ENCODE measurements at regions not wholly inside any gene's neighbourhood (a gene's known extent, or its start where the extent isn't known, plus 50 kb on each side); places are given as distances from the start of the nearest gene placed in this dataset.

DNA sequence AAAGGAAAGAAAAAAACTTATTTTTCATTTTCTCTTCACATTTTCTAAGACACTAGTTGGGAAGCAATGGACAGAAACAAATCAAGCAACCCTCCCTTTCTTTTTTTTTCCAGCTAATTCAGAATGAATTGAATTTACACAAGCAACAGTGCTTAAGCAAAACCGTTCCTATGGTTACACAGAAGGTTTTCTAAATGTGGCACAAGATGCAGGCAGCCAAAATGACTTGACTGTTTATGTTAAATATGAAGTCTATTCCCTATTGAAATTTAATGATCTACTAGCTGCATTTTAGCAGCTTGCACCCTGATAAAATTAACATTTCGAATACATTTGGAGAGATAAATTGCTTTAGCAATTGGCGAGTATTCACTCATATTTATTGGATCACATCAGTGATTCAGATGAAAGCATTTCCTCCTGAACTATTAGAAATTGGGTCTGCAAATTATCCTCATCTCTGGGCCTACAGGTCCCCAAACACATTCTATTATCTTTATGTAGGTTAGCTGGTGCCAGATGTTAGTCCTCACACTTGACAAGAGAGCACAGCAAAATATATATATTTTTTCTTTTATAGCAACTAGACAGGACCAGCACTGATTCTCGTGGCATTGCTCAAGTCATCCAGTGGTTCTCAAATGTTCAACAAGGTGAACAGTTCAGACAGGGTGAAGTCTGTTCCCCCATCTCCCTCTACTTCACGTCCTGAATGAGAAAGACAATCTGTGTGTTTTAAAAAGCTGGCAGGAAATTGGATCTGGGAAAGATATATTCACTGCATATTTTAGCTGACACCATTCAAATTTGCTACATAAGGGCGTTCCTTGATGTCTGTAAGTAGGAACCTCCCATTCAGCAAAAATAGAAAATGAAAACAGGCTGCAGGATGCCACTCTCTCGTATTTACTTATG, 463.6 kb upstream of the KCNMB2 start:
- ATAC-seq (replicated peaks): no peak
- Mint-ChIP-seq H3K4me3 (no peak overlapping the region), H3K36me3 (ENCODE audit: low read depth) (no peaks in the 10 kb centered on the region), H3K27me3 (no peaks in the 10 kb centered on the region), H3K4me1 (no peaks in the 10 kb centered on the region), H3K9me3 (no peaks in the 10 kb centered on the region), H3K27ac (no peak overlapping the region)

DNA sequence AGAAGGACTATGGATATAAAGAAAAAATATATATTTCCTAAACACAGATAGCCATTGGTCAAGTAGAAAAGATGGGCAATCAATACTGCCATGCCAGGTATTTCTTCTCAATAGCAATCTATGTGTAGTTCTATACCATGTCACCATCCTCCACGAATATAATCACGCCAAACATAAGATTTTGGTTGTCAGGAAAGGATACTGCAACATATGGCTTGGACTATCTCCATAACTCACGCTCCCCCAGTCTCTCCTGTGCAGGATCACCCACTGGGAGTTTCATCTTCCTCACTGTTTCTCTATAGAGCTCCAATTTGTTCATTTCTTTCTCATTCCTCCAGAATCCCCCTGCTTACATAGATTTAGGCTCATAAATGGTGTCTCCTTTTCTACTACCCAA, 462.9 kb upstream of the KCNMB2 start:
- Mint-ChIP-seq H3K27me3 (no peaks in the 10 kb centered on the region), H3K27ac (no peak overlapping the region), H3K36me3 (ENCODE audit: low read depth) (no peaks in the 10 kb centered on the region), H3K4me1 (no peaks in the 10 kb centered on the region), H3K4me3 (no peak overlapping the region), H3K9me3 (no peaks in the 10 kb centered on the region)
- ATAC-seq (replicated peaks): no peak

DNA sequence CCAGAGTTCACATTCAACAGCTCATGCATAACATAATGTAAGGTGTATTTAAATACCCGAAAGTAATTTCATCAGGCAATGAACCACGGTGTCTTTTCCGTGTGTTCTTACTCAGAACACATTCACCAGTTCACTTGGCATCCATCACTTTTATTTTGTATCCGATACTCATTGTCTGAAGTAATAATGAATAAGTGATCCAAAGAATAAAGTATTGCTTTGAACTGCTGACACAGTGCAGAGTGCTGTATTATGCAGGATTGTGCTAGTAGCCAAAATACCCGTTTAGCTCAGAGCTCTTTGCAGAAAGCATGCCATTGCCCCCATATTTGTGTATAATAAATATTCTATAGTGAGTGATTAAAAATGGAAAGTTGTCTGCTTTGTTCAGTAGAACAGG, 460.9 kb upstream of the KCNMB2 start:
- H3K36me3 Mint-ChIP-seq (ENCODE audit: low read depth): no peaks in the 10 kb centered on the region
- H3K4me3 Mint-ChIP-seq: no peak overlapping the region
- no peaks in the 10 kb centered on the region for H3K27me3 Mint-ChIP-seq
- ATAC-seq (replicated peaks): no peak
- peaks cover 5% of the 10 kb centered on the region for H3K4me1 Mint-ChIP-seq
- no peak overlapping the region for H3K27ac Mint-ChIP-seq
- no peaks in the 10 kb centered on the region for H3K9me3 Mint-ChIP-seq

DNA sequence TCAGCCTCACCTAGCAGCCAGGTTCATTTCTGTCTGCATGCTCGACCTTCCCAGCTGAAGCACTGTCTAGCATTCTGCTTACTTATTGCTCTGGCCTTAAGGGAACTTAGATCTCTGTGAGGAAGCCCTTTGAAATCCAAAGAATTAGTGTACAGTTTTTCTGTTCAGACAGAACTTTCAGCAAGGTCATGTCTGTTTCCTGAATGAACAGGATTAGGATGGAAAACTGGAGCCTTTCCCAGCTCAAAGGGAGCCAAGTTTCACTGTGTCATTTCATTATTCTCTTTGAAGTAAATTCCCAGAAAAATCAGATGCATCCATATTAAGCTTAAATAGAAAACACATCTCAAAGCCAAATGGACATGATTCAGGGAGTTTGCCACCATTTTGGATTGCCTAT, 457.3 kb upstream of the KCNMB2 start:
- Mint-ChIP-seq H3K4me3 (no peak overlapping the region), H3K36me3 (ENCODE audit: low read depth) (no peaks in the 10 kb centered on the region), H3K9me3 (no peaks in the 10 kb centered on the region), H3K27ac (no peak overlapping the region), H3K27me3 (no peaks in the 10 kb centered on the region), H3K4me1 (peaks cover 6% of the 10 kb centered on the region)
- ATAC-seq (replicated peaks): no peak

DNA sequence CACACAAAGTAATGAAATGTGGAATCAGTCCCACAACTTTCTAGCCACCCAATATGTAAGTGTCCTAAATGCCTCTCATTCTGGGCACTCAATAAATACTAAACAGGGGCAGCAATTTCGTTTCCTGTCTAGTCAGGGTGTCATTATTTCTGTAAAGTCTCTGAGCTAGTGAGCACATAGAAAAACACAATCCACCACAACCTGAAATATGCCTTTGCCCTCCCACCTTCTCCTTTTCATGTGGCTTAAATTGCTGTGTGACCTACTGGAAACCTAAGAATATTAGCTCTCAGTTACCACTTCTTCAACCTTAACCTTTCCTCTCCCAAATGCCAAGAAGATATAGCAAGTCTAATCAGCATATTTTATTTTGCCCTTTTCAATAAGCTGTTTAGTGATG, 456.3 kb upstream of the KCNMB2 start:
- ATAC-seq (replicated peaks): no peak
- H3K36me3 Mint-ChIP-seq (ENCODE audit: low read depth): no peaks in the 10 kb centered on the region
- no peaks in the 10 kb centered on the region for H3K27me3 Mint-ChIP-seq
- H3K4me1 Mint-ChIP-seq: peaks cover 13% of the 10 kb centered on the region
- no peak overlapping the region for H3K27ac Mint-ChIP-seq
- H3K9me3 Mint-ChIP-seq: no peaks in the 10 kb centered on the region
- H3K4me3 Mint-ChIP-seq: no peak overlapping the region

DNA sequence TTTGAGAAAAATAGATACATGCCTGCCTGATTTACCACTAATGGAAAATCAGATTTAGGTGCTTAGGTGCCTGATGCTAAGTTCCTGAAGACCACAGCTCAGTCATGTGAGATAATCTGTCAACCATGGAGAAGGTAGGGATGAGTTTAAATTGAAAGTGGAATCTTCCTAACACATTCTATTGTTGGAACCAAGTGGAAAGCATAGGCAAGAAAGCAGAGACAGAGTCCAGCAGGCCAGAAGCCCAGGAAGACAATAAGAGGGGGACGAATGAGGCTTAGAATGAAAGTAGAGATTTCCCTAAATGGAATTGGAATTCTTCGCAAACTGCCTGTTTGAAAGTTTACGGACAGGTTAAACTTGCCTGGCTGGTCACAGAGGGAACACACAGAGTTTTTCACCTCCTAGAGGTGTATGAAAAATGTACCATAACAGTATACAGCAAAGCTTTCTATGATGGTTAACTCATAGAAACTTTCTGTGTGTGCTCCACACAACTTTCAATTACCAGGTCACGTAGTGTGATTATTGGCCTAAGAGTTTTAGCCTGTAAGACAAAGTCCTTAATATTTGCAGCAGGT, 453.8 kb upstream of the KCNMB2 start:
- H3K4me3 Mint-ChIP-seq: no peak overlapping the region
- no peaks in the 10 kb centered on the region for H3K27me3 Mint-ChIP-seq
- no peaks in the 10 kb centered on the region for H3K9me3 Mint-ChIP-seq
- H3K27ac Mint-ChIP-seq: no peak overlapping the region
- no peak for ATAC-seq (replicated peaks)
- peaks cover 14% of the 10 kb centered on the region for H3K4me1 Mint-ChIP-seq
- no peaks in the 10 kb centered on the region for H3K36me3 Mint-ChIP-seq (ENCODE audit: low read depth)

DNA sequence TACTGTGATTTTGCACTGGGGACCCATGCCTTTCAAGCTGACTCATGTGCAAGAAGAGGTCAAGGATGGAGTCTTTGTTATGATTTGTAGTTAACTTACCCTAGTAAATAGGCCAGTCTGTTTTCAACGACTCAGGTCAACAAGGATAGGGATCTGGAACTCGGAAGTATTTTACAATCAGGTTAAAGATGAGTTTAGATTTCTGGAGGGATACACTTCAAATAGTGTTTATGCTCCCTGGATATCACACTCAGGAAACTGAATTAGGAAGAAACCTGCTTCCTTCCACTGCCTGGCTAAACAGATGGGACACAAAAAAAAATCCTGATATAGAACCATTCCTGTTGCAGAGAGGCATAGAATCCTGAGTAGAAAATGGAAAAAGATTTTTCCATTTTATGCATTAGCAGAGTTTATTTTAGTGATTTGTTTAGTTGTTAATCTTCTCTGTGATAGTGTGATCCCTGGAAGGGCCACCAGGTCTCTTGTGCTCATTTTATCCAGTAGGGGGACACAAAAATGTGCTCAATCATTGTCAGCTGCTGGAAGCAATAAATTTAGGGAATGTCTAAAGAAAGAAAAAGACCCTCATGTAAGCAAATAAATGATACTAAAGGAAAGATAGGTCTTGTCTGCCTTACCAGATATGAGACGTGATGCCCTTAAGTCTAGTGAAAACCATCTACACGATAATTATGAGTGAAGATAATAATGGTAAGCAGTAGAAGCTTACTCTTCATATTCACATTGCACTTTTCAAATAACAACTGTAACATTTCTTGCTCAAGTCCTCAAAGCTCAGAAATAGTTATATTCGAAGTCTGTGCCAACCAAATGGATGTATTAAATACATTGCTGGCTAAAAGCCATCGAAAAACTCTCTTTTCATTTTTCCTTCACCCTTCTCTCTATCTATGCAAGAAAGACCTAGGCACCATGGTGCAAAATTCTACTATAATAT, 452.1 kb upstream of the KCNMB2 start:
- H3K27ac Mint-ChIP-seq: peak overlapping the region; percentile 63
- H3K4me3 Mint-ChIP-seq: no peak overlapping the region
- peaks cover 14% of the 10 kb centered on the region for H3K4me1 Mint-ChIP-seq
- H3K36me3 Mint-ChIP-seq (ENCODE audit: low read depth): no peaks in the 10 kb centered on the region
- H3K27me3 Mint-ChIP-seq: no peaks in the 10 kb centered on the region
- ATAC-seq (replicated peaks): no peak
- no peaks in the 10 kb centered on the region for H3K9me3 Mint-ChIP-seq

DNA sequence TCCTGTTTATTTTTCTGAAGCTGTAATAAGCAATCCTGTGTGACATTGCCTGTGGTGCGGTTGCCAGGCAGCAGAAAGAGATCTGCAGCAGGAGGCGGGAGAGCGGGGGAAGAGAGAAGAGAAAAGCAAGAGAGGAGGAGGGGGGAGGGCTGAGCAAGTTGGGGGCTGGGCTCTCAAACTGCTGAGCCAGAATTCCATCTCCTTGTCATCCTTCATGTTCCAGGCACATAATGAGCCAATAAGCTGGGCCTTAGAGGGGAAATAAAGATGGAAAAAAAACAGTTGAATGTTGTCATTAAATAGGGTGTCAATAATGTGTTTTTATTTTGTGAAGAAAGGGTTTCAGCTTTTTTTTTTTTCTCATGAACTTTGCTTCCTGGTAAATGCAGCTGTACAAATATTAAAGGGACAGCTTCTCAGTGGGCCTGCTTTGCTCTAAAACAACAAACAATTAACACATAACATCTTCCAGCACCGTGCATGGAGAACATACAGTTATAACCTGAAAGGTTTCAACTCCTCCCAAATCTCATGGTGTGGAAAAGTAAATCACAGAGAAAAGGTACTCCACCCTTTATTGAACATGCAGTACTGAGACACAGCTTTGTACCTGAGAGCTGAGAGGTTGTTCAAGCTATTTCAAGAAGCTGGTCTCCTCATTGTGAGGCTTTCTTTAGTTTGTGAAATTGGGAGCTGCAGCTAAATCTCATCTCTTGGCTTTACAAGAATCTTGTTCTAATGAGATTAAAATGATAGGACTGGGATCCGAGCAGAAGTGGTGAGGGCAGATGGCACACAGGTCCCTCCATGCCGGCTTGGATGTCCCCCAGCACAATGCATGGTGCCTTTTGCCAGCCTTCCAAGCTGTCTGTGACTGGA, 451.1 kb upstream of the KCNMB2 start:
- Mint-ChIP-seq H3K27ac (peak overlapping the region; percentile 63), H3K9me3 (no peaks in the 10 kb centered on the region), H3K4me1 (peaks cover 11% of the 10 kb centered on the region), H3K36me3 (ENCODE audit: low read depth) (no peaks in the 10 kb centered on the region), H3K4me3 (no peak overlapping the region), H3K27me3 (no peaks in the 10 kb centered on the region)
- peak; percentile 43 for ATAC-seq (replicated peaks)

DNA sequence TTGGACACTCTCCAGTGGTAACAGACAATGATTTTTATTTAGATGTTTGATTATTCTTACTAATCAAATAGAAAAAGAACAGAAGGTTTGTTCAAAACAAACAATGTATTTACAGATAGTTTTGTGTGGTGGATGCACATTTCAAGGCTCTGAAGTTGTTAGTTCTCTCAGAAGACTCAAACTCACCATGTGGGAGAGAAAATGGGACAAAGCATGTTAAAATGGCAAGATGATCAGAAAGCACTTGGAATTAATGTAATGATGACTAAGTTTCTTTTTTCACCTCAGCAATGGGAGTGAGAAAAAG, 450.5 kb upstream of the KCNMB2 start:
- Mint-ChIP-seq H3K36me3 (ENCODE audit: low read depth) (no peaks in the 10 kb centered on the region), H3K4me1 (peaks cover 9% of the 10 kb centered on the region), H3K4me3 (no peak overlapping the region), H3K27ac (no peak overlapping the region), H3K9me3 (no peaks in the 10 kb centered on the region), H3K27me3 (no peaks in the 10 kb centered on the region)
- no peak for ATAC-seq (replicated peaks)

DNA sequence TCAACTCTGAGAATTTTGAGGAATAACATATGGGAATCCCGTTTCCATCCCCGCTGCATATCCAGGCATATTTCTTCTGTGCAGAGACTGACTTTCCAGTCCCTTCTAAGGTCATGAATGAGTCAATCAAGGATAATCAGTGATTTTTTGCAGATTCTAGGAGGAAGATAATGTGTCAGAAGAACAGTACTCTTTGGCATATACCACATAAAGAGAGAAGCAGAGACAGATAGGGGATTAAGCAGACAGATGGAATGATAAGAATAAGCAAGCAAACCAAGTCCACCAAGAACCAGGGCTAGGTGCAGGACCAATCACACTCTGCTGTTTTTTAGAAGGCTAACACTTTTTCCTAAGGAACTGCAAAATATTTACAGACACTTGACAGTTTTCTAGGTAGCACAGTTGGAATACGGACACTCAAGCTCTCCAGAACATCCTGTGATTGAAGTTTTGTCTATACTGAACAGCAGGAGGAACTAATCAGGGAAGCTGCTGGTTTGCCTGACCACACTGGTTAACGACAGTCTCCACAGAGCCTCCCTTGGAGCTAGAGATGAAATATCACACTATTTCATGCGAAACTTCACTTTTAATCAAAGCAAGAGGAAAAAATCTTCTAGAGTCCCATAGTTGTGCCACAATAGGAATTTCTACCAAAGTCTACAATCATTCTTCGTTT, 450.0 kb upstream of the KCNMB2 start:
- Mint-ChIP-seq H3K4me1 (peaks cover 9% of the 10 kb centered on the region), H3K27ac (no peak overlapping the region)

DNA sequence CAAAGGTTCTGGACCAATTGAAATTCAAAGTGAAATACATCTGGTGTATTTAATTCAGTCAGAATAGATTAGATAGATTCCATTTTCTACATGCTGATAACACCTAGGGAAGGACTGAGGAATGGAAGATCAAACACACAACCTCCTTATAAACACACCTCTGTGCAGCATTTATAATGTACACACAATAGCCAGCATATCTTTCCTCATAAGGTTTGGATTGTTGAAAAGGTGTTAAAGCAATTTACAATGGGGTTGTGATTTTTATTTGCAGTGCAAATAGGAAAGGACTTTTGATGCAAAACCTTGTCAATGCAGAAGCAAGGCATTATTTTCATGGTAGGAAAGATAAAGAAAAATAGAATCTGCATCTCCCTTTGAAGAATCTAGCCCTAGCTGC, 448.9 kb upstream of the KCNMB2 start:
- H3K9me3 Mint-ChIP-seq: peaks cover 2% of the 10 kb centered on the region

More for the DNA sequence above, 450.0 kb upstream of the KCNMB2 start:
- no peaks in the 10 kb centered on the region for H3K36me3 Mint-ChIP-seq (ENCODE audit: low read depth)
- no peaks in the 10 kb centered on the region for H3K9me3 Mint-ChIP-seq
- ATAC-seq (replicated peaks): no peak
- H3K4me3 Mint-ChIP-seq: no peak overlapping the region
- H3K27me3 Mint-ChIP-seq: no peaks in the 10 kb centered on the region

DNA sequence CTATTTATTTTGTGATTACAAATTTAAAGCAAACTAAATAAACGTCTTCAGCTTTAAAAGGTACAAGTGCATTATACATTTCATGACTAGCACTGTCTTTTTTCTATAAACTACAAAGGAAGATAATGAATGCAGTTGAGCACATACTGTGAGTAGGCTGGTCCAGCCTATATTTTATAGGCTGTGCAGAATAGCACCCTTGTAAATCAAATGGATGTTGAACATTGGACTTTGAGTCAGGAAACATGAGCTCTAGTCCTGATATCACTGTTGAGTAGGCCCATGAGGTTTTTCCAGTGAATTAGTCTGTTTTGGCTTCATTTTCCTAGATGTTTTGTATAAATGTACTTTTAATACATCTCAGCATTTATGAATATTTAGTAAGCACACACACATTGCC, 447.3 kb upstream of the KCNMB2 start:
- Mint-ChIP-seq H3K36me3 (ENCODE audit: low read depth) (no peaks in the 10 kb centered on the region), H3K9me3 (peaks cover 9% of the 10 kb centered on the region), H3K4me3 (no peak overlapping the region), H3K4me1 (peaks cover 9% of the 10 kb centered on the region), H3K27ac (no peak overlapping the region), H3K27me3 (no peaks in the 10 kb centered on the region)
- ATAC-seq (replicated peaks): no peak

More for the DNA sequence above, 448.9 kb upstream of the KCNMB2 start:
- no peaks in the 10 kb centered on the region for H3K36me3 Mint-ChIP-seq (ENCODE audit: low read depth)
- H3K4me3 Mint-ChIP-seq: no peak overlapping the region
- ATAC-seq (replicated peaks): no peak
- H3K27me3 Mint-ChIP-seq: no peaks in the 10 kb centered on the region
- H3K4me1 Mint-ChIP-seq: peaks cover 9% of the 10 kb centered on the region
- no peak overlapping the region for H3K27ac Mint-ChIP-seq

DNA sequence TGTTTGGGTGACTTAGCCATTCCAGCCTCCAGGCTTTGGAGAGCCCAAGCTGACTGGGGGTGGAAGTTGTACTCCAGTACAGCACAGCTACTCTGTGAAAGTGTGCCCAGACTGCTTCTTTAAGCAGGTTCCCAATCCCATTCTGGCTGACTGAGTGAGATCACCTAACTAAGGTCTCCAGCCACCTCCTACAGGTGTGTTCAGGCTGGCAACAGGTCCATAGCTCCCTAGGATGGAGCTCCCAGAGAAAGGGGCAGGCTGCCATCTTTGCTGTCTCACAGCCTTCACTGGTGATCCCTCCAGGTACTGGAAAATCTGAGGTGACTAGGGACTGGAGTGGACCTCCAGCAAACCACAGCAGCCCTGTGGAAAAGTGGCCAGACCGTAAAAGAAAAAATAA, 445.3 kb upstream of the KCNMB2 start:
- no peak for ATAC-seq (replicated peaks)
- no peaks in the 10 kb centered on the region for H3K4me1 Mint-ChIP-seq
- H3K27ac Mint-ChIP-seq: no peak overlapping the region
- H3K36me3 Mint-ChIP-seq (ENCODE audit: low read depth): no peaks in the 10 kb centered on the region
- no peaks in the 10 kb centered on the region for H3K27me3 Mint-ChIP-seq
- H3K9me3 Mint-ChIP-seq: peaks cover 9% of the 10 kb centered on the region
- H3K4me3 Mint-ChIP-seq: no peak overlapping the region
